Activated T-helper 2 cell treated with anti-CD3 and anti-CD28 coated beads, Interferon-gamma antibody, Interleukin-2, Interleukin-4, amounts not matched to agents 10 μg/mL and 5 μg/mL and 100 μg/mL, durations not matched to agents 14 hours and 24 hours and 36 hours (primary cell): ENCODE measurements at regions not wholly inside any gene's neighbourhood (a gene's known extent, or its start where the extent isn't known, plus 50 kb on each side); places are given as distances from the start of the nearest gene placed in this dataset.

ENCODE experiments used
- DNase-seq: peaks from one replicate; pipeline ENCODE4 v3.0.0; 2021; ENCODE audit warnings: low spot score
- H3K27ac Mint-ChIP-seq: one replicate; pipeline ENCODE4 v1.8.0; 2021; ENCODE audit warnings: mixed read lengths
- H3K27me3 Mint-ChIP-seq: one replicate; pipeline ENCODE4 v1.8.0; 2021; ENCODE audit warnings: low read depth, mixed read lengths
- H3K36me3 Mint-ChIP-seq: one replicate; pipeline ENCODE4 v1.8.0; 2021; ENCODE audit warnings: low read depth, mixed read lengths
- H3K4me1 Mint-ChIP-seq: one replicate; pipeline ENCODE4 v1.8.0; 2021; ENCODE audit warnings: low read depth, mixed read lengths
- H3K4me3 Mint-ChIP-seq: one replicate; pipeline ENCODE4 v1.8.0; 2021; ENCODE audit warnings: low read depth, mild to moderate bottlenecking, moderate library complexity, mixed read lengths
- H3K9me3 Mint-ChIP-seq: one replicate; pipeline ENCODE4 v1.8.0; 2021; ENCODE audit warnings: mixed read lengths
- intact Hi-C: fragments of 100-400 bp; cut with micrococcal nuclease; formaldehyde crosslinking; loops from one replicate; pipeline ENCODE4 v1.15.1; 2023

- Mint-ChIP-seq H3K9me3 (peaks cover 4% of the 10 kb centered on the region), H3K4me1 (no peaks in the 10 kb centered on the region), H3K36me3 (no peaks in the 10 kb centered on the region), H3K27me3 (no peaks in the 10 kb centered on the region), H3K27ac (no peak overlapping the region), H3K4me3 (no peak overlapping the region)
- DNase-seq: no peak
- intact Hi-C loops: no loop called here
Measured at GRCh38 chr3:22745321-22745720, 457.8 kb upstream of the UBE2E2 start.

- DNase-seq: no peak
- Mint-ChIP-seq H3K9me3 (peaks cover 4% of the 10 kb centered on the region), H3K27ac (no peak overlapping the region), H3K4me3 (no peak overlapping the region), H3K4me1 (no peaks in the 10 kb centered on the region), H3K36me3 (no peaks in the 10 kb centered on the region), H3K27me3 (no peaks in the 10 kb centered on the region)
- intact Hi-C loops: no loop called here
Measured at GRCh38 chr3:22746221-22746620, 456.9 kb upstream of the UBE2E2 start.

GRCh38 chr3:22748453-22749045 lies 454.6 kb upstream of the UBE2E2 start:
- Mint-ChIP-seq H3K9me3 (peaks cover 7% of the 10 kb centered on the region), H3K4me3 (no peak overlapping the region), H3K36me3 (no peaks in the 10 kb centered on the region), H3K4me1 (no peaks in the 10 kb centered on the region), H3K27me3 (no peaks in the 10 kb centered on the region), H3K27ac (no peak overlapping the region)
- no peak for DNase-seq
- intact Hi-C loops: no loop called here

- H3K4me3 Mint-ChIP-seq: no peak overlapping the region
- intact Hi-C loops: no loop called here
- no peaks in the 10 kb centered on the region for H3K27me3 Mint-ChIP-seq
- H3K4me1 Mint-ChIP-seq: no peaks in the 10 kb centered on the region
- DNase-seq: no peak
- H3K27ac Mint-ChIP-seq: no peak overlapping the region
- H3K36me3 Mint-ChIP-seq: no peaks in the 10 kb centered on the region
- no peaks in the 10 kb centered on the region for H3K9me3 Mint-ChIP-seq
Measured at GRCh38 chr3:22759636-22760310, 443.4 kb upstream of the UBE2E2 start.

- Mint-ChIP-seq H3K36me3 (no peaks in the 10 kb centered on the region), H3K4me3 (no peak overlapping the region), H3K27me3 (no peaks in the 10 kb centered on the region), H3K4me1 (no peaks in the 10 kb centered on the region), H3K9me3 (no peaks in the 10 kb centered on the region), H3K27ac (no peak overlapping the region)
- DNase-seq: no peak
- intact Hi-C loops: no loop called here
Measured at GRCh38 chr3:22765679-22766078, 437.4 kb upstream of the UBE2E2 start.

GRCh38 chr3:22777834-22778233 lies 425.3 kb upstream of the UBE2E2 start:
- Mint-ChIP-seq H3K27ac (no peak overlapping the region), H3K9me3 (peaks cover 5% of the 10 kb centered on the region), H3K4me1 (no peaks in the 10 kb centered on the region), H3K4me3 (no peak overlapping the region), H3K36me3 (no peaks in the 10 kb centered on the region), H3K27me3 (no peaks in the 10 kb centered on the region)
- DNase-seq: no peak
- intact Hi-C loops: no loop called here

- Mint-ChIP-seq H3K27me3 (no peaks in the 10 kb centered on the region), H3K4me3 (no peak overlapping the region), H3K36me3 (no peaks in the 10 kb centered on the region), H3K9me3 (peaks cover 20% of the 10 kb centered on the region), H3K27ac (no peak overlapping the region), H3K4me1 (no peaks in the 10 kb centered on the region)
- intact Hi-C loops: no loop called here
- DNase-seq: no peak
Measured at GRCh38 chr3:22779737-22780136, 423.4 kb upstream of the UBE2E2 start.

GRCh38 chr3:22792533-22792932 lies 410.6 kb upstream of the UBE2E2 start:
- Mint-ChIP-seq H3K4me3 (no peak overlapping the region), H3K27me3 (no peaks in the 10 kb centered on the region), H3K36me3 (no peaks in the 10 kb centered on the region), H3K4me1 (no peaks in the 10 kb centered on the region), H3K9me3 (peaks cover 10% of the 10 kb centered on the region), H3K27ac (no peak overlapping the region)
- intact Hi-C loops: no loop called here
- no peak for DNase-seq

- Mint-ChIP-seq H3K4me1 (no peaks in the 10 kb centered on the region), H3K4me3 (no peak overlapping the region), H3K36me3 (no peaks in the 10 kb centered on the region), H3K9me3 (peaks cover 7% of the 10 kb centered on the region), H3K27me3 (no peaks in the 10 kb centered on the region), H3K27ac (no peak overlapping the region)
- no peak for DNase-seq
- intact Hi-C loops: no loop called here
Measured at GRCh38 chr3:22795917-22796316, 407.2 kb upstream of the UBE2E2 start.

- H3K4me3 Mint-ChIP-seq: no peak overlapping the region
- H3K27me3 Mint-ChIP-seq: no peaks in the 10 kb centered on the region
- H3K27ac Mint-ChIP-seq: no peak overlapping the region
- H3K4me1 Mint-ChIP-seq: no peaks in the 10 kb centered on the region
- no peaks in the 10 kb centered on the region for H3K36me3 Mint-ChIP-seq
- DNase-seq: no peak
- intact Hi-C loops: no loop called here
- no peaks in the 10 kb centered on the region for H3K9me3 Mint-ChIP-seq
Measured at GRCh38 chr3:22798461-22798860, 404.7 kb upstream of the UBE2E2 start.

- H3K27me3 Mint-ChIP-seq: no peaks in the 10 kb centered on the region
- no peaks in the 10 kb centered on the region for H3K36me3 Mint-ChIP-seq
- H3K4me3 Mint-ChIP-seq: no peak overlapping the region
- peaks cover 4% of the 10 kb centered on the region for H3K9me3 Mint-ChIP-seq
- no peak for DNase-seq
- no peaks in the 10 kb centered on the region for H3K4me1 Mint-ChIP-seq
- H3K27ac Mint-ChIP-seq: no peak overlapping the region
- intact Hi-C loops: no loop called here
Measured at GRCh38 chr3:22819209-22819608, 383.9 kb upstream of the UBE2E2 start.

- intact Hi-C loops: no loop called here
- no peaks in the 10 kb centered on the region for H3K27me3 Mint-ChIP-seq
- no peaks in the 10 kb centered on the region for H3K36me3 Mint-ChIP-seq
- no peak for DNase-seq
- no peak overlapping the region for H3K4me3 Mint-ChIP-seq
- H3K4me1 Mint-ChIP-seq: no peaks in the 10 kb centered on the region
- no peaks in the 10 kb centered on the region for H3K9me3 Mint-ChIP-seq
- H3K27ac Mint-ChIP-seq: no peak overlapping the region
Measured at GRCh38 chr3:22835041-22835440, 368.1 kb upstream of the UBE2E2 start.

- H3K9me3 Mint-ChIP-seq: peaks cover 4% of the 10 kb centered on the region
- no peak overlapping the region for H3K4me3 Mint-ChIP-seq
- no peak overlapping the region for H3K27ac Mint-ChIP-seq
- no peaks in the 10 kb centered on the region for H3K4me1 Mint-ChIP-seq
- intact Hi-C loops: no loop called here
- H3K27me3 Mint-ChIP-seq: no peaks in the 10 kb centered on the region
- H3K36me3 Mint-ChIP-seq: no peaks in the 10 kb centered on the region
- no peak for DNase-seq
Measured at GRCh38 chr3:22836131-22836530, 367.0 kb upstream of the UBE2E2 start.

GRCh38 chr3:22843854-22844253 lies 359.3 kb upstream of the UBE2E2 start:
- DNase-seq: no peak
- Mint-ChIP-seq H3K4me1 (no peaks in the 10 kb centered on the region), H3K27me3 (no peaks in the 10 kb centered on the region), H3K9me3 (peaks cover 6% of the 10 kb centered on the region), H3K4me3 (no peak overlapping the region), H3K27ac (no peak overlapping the region), H3K36me3 (no peaks in the 10 kb centered on the region)
- intact Hi-C loops: no loop called here
